ENCODE measurements at regions not wholly inside any gene's neighbourhood (a gene's known extent, or its start where the extent isn't known, plus 50 kb on each side); places are given as distances from the start of the nearest gene placed in this dataset.
"Not testable (repeated sequence)": the region's sequence is repeated elsewhere in the genome, so short reads cannot be mapped to it uniquely, and the experiment has no call there.

GRCh38 chr3:89932882-89933281, 825.5 kb downstream of the EPHA3 start:
- no peak for DNase-seq (ENCODE audit: low spot score)

DNA sequence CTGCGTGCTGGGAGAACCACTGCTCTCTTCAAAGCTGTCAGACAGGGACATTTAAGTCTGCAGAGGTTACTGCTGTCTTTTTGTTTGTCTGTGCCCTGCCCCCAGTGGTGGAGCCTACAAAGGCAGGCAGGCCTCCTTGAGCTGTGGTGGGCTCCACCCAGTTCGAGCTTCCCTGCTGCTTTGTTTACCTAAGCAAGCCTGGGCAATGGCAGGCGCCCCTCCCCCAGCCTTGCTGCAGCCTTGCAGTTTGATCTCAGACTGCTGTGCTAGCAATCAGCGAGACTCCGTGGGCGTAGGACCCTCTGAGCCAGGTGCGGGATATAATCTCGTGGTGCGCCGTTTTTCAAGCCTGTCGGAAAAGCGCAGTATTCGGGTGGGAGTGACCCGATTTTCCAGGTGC, 837.0 kb downstream of the EPHA3 start:
- DNase-seq (ENCODE audit: low spot score), result not testable (repeated sequence)

DNA sequence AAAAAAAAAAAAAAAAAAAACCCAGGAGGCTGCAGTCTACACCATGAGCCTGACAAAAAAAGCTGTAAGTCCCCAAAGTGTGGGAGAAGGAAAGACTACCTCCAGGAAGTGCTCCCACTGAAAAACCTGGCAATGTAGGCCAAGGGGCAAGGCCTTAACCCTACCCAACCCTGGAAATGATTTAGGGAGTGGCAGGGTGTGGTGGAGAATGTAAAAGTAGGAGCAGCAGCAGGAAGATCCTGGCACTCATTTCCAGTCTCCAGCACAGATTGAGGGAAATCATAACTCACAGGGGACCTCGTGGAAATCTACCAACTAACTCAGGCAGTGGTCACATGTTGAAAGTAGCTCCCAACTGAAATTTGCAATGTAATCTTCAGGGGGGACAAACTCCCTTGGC, 839.5 kb downstream of the EPHA3 start:
- no peak for DNase-seq (ENCODE audit: low spot score)

GRCh38 chr3:89947337-89947954, 840.0 kb downstream of the EPHA3 start:
- DNase-seq (ENCODE audit: low spot score), result no peak

DNA sequence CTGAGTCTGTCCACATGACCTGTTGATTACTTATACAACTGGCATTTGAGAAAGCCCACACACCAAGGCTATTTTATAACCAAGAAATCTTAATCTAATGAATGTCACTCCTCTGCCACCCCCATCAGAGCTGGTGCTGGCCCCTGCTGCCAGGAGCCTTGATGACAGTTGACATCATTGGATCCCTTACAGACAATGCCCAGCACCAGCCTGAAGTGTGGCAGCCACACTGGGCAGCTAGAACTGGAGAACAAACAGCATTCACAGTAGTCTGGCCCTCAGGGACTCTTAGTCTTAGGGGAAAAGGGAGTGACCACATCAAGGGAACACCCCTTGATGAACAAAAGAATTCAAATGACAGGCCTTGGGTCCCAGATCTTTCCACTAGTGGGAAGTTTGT, 840.6 kb downstream of the EPHA3 start:
- no peak for DNase-seq (ENCODE audit: low spot score)

DNA sequence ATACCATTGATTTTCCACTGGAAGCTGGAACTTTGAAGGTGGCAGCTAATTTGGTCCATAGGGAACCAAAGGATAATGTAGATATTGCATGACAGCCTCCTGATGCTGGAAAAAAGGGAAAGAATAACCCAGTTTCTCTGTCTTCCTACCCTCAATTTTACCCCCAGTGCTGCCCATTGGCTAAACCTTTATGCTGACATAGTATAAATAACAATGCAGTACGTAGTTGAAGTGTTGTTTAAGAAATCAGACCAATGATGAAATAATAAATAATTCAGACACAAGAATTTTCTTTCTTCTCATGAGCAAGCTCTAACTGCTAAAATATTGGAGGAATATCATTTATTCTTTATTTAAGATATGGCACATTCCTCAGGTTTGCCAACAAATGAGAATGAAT, 843.4 kb downstream of the EPHA3 start:
- no peak for DNase-seq (ENCODE audit: low spot score)

DNA sequence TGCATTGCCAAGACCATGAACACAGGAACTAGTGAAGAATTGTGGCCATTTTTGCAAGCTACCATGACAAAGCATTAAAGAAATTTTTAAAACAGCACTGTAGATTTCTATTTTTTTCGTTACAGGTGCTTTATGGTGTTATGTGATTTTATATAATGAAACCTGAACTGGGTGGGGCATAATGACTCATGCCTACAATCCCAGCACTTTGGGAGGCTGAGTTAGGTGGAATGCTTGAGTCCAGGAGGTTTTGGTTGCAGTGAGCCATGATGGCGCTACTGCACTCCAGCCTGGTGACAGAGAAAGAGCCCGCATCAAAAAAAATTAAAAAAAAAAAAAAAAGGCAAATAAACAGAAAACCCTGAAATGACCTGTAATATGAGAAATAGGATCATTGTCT, 846.7 kb downstream of the EPHA3 start:
- no peak for DNase-seq (ENCODE audit: low spot score)

DNA sequence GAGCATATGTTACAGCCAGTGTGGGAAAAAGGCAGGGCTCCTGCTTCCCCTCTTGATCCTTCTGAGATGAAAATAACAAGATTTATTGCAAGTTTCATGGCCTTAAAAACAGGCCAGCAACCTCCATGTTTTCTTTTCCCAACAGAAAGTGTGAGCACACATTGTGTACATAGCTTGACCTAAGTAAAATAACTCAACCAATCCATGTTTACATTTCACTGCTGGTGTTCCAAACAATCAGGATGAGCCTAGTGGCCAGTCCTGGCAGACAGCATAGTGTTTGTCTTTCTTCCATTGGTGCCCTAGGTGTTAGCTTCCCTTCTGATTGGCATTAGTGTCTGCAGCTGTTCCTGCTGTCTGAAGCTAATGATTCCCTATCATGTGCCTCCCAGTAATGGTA, 847.7 kb downstream of the EPHA3 start:
- DNase-seq (ENCODE audit: low spot score), result no peak

- no peak for DNase-seq (ENCODE audit: low spot score)
These were observed 850.0 kb downstream of the EPHA3 start for GRCh38 chr3:89957451-89957850.

GRCh38 chr3:89958163-89958562, 850.7 kb downstream of the EPHA3 start:
- DNase-seq (ENCODE audit: low spot score), result not testable (repeated sequence)

DNA sequence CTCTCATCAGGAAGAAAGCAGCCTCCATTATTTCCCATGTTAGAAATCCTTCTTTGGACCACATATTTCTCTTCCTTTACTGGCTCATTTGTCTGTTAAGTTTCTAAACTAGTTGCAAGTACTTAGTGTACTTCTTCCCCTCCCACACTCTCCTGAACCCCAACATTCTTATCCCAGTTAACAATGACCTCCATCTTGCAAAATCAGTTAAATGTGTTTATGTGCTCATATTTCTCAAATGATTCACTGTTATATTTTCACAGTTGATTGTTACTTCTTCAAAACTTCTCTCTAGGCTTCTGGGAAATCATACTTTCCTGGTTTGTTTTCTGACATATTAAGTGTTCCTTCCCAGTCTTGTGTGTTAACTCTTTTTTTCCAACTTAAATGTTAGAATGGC, 856.9 kb downstream of the EPHA3 start:
- no peak for DNase-seq (ENCODE audit: low spot score)

GRCh38 chr3:89966877-89967665, 859.6 kb downstream of the EPHA3 start:
- no peak for DNase-seq (ENCODE audit: low spot score)

DNA sequence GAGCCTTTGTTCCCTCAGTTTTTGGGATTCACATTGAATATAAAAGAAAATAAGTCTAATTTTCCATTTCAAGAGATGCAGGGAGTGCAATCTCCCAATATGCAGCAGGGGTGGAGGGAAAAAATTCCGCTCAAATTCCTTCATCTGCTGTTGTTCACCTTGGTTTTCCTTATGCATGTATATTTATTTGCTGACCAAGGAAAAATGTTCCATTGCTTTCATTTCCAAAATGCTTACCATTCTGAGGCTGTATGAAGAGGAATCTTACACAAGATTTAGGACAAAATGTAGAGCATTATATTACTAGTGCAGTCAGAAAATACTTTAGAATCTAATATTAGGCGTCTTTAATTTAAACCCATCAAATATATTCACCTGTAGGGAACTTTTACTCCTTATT, 863.9 kb downstream of the EPHA3 start:
- no peak for DNase-seq (ENCODE audit: low spot score)

- DNase-seq (ENCODE audit: low spot score), result no peak
These were observed 865.7 kb downstream of the EPHA3 start for GRCh38 chr3:89973156-89973555.

DNA sequence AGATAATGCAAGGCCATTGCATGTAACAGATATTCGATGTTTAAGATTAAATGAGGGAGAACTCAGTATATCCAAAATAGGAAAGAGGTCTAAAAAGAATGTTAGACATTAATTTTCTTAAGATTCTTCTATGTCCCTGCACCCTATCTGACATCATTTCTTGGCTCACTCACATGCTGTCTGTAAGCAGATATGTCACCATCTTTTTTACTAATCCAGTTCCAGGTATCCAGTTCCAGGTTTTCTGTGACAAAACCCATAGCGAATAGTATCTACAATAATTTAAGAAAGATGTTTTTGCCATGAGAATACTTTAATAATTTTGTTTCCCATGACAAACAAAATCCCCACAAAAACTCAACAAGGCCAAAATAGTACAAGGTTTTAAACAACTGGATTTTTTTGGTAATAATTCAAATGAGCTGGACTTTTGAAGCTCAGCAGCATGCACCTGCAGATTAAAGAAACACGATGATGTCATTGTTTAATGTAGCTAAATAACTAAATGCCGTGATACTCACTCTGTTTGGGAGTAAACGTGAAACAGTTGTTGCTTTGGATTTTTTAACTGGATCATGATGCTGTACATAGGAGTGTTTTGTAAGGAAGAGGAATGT, 867.6 kb downstream of the EPHA3 start:
- no peak for DNase-seq (ENCODE audit: low spot score)

- no peak for DNase-seq (ENCODE audit: low spot score)
These were observed 876.0 kb downstream of the EPHA3 start for GRCh38 chr3:89983449-89983848.

GRCh38 chr3:90005281-90005847, 897.9 kb downstream of the EPHA3 start:
- DNase-seq (ENCODE audit: low spot score), result no peak

GRCh38 chr3:90007778-90008499, 900.5 kb downstream of the EPHA3 start:
- DNase-seq (ENCODE audit: low spot score), result no peak

- DNase-seq (ENCODE audit: low spot score), result no peak
These were observed 902.9 kb downstream of the EPHA3 start for GRCh38 chr3:90010341-90010740.

DNA sequence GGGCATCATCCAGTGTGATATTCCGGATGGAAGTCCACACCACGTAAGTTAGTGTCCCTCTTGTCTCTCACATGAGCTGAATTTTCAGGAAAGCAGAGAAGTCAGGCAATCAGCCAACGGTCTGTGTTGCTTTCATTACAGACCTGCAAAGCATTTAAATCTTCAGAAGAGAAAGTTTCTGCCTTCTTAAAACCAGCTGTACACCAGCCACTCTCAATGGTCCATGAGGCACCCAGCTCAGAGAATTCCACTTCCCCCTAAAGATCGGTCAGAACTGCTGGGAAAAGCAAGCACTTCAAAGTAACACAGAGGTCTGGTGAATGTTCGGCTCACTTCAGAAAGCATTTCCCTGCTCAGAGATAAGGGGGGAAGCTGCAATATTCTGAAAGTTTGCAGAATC, 903.7 kb downstream of the EPHA3 start:
- DNase-seq (ENCODE audit: low spot score), result no peak

- no peak for DNase-seq (ENCODE audit: low spot score)
These were observed 904.2 kb downstream of the EPHA3 start for GRCh38 chr3:90011596-90011995.

- no peak for DNase-seq (ENCODE audit: low spot score)
These were observed 904.6 kb downstream of the EPHA3 start for GRCh38 chr3:90011996-90012395.

All from RKO (cell line).